DOHH2 (cell line): ENCODE measurements at regions not wholly inside any gene's neighbourhood (a gene's known extent, or its start where the extent isn't known, plus 50 kb on each side); places are given as distances from the start of the nearest gene placed in this dataset.

Experiments
- EZH2phosphoT487 ChIP-seq: fragments of 200-600 bp; sonication (generic); IDR thresholded peaks from 2 replicates; pipeline ENCODE4 v1.6.1; 2017; ENCODE audit warnings: borderline replicate concordance, mild to moderate bottlenecking, antibody characterized with exemption, low read length, moderate library complexity, mixed read lengths
- TF ChIP-seq, protein P1 (sequence below): fragments of 200-600 bp; sonication (generic); IDR thresholded peaks from one replicate; pipeline ENCODE4 v1.5.1; 2014; ENCODE audit warnings: antibody characterized with exemption, mild to moderate bottlenecking, low read depth, low read length; ENCODE audit not compliant: poor library complexity, severe bottlenecking

- TF ChIP-seq, protein P1, sequence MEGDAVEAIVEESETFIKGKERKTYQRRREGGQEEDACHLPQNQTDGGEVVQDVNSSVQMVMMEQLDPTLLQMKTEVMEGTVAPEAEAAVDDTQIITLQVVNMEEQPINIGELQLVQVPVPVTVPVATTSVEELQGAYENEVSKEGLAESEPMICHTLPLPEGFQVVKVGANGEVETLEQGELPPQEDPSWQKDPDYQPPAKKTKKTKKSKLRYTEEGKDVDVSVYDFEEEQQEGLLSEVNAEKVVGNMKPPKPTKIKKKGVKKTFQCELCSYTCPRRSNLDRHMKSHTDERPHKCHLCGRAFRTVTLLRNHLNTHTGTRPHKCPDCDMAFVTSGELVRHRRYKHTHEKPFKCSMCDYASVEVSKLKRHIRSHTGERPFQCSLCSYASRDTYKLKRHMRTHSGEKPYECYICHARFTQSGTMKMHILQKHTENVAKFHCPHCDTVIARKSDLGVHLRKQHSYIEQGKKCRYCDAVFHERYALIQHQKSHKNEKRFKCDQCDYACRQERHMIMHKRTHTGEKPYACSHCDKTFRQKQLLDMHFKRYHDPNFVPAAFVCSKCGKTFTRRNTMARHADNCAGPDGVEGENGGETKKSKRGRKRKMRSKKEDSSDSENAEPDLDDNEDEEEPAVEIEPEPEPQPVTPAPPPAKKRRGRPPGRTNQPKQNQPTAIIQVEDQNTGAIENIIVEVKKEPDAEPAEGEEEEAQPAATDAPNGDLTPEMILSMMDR = no peak
- no peak for TF ChIP-seq EZH2phosphoT487
Measured at GRCh38 chr14:97453991-97454390, 656.8 kb downstream of the VRK1 start.
